22Rv1 (cell line): ENCODE measurements at regions not wholly inside any gene's neighbourhood (a gene's known extent, or its start where the extent isn't known, plus 50 kb on each side); places are given as distances from the start of the nearest gene placed in this dataset.

ENCODE experiments used
- ZFX ChIP-seq: fragments of 450-650 bp; IDR thresholded peaks from 2 replicates; pipeline ENCODE4 v1.6.1; 2017; ENCODE audit warnings: antibody characterized with exemption, borderline replicate concordance
- TF ChIP-seq, protein P1 (sequence below): fragments of 450-650 bp; IDR thresholded peaks from 2 replicates; pipeline ENCODE4 v1.5.1; 2017; ENCODE audit warnings: mild to moderate bottlenecking

DNA sequence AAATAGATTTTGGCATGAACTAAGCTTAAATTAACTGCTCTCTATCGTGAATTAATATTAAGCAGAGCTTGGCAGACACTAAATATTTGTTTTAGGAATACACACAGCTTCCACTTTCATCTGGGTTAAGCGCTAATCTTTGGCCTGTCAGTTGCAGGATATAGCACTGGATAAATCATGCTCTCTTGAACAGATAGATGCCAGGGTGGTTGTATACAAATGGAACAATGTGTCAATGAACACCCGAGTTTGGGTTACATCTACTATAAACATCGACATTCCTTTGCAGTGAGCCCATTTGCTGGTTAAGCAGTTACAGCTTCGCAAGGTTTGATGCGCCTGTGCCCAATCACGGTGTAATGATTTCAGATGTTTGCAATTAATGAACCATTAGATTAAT lies 338.2 kb upstream of the ZFP64 start:
- TF ChIP-seq, protein P1, sequence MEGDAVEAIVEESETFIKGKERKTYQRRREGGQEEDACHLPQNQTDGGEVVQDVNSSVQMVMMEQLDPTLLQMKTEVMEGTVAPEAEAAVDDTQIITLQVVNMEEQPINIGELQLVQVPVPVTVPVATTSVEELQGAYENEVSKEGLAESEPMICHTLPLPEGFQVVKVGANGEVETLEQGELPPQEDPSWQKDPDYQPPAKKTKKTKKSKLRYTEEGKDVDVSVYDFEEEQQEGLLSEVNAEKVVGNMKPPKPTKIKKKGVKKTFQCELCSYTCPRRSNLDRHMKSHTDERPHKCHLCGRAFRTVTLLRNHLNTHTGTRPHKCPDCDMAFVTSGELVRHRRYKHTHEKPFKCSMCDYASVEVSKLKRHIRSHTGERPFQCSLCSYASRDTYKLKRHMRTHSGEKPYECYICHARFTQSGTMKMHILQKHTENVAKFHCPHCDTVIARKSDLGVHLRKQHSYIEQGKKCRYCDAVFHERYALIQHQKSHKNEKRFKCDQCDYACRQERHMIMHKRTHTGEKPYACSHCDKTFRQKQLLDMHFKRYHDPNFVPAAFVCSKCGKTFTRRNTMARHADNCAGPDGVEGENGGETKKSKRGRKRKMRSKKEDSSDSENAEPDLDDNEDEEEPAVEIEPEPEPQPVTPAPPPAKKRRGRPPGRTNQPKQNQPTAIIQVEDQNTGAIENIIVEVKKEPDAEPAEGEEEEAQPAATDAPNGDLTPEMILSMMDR, result no peak
- no peak for TF ChIP-seq ZFX
